GM19324 (cell line): ENCODE measurements at regions not wholly inside any gene's neighbourhood (a gene's known extent, or its start where the extent isn't known, plus 50 kb on each side); places are given as distances from the start of the nearest gene placed in this dataset.
"Not testable (repeated sequence)": the region's sequence is repeated elsewhere in the genome, so short reads cannot be mapped to it uniquely, and the experiment has no call there.

ENCODE experiments used
- ATAC-seq: cut with Tn5 transposase; IDR thresholded peaks from one replicate; pipeline ENCODE4 v1.9.1; 2021; ENCODE audit warnings: mild to moderate bottlenecking, moderate library complexity; ENCODE audit not compliant: unreplicated experiment, low FRiP score

GRCh38 chr19:27860309-27860934, 1352.5 kb downstream of the UQCRFS1 start:
- no peak for ATAC-seq

GRCh38 chr19:27859689-27860088, 1353.3 kb downstream of the UQCRFS1 start:
- no peak for ATAC-seq

DNA sequence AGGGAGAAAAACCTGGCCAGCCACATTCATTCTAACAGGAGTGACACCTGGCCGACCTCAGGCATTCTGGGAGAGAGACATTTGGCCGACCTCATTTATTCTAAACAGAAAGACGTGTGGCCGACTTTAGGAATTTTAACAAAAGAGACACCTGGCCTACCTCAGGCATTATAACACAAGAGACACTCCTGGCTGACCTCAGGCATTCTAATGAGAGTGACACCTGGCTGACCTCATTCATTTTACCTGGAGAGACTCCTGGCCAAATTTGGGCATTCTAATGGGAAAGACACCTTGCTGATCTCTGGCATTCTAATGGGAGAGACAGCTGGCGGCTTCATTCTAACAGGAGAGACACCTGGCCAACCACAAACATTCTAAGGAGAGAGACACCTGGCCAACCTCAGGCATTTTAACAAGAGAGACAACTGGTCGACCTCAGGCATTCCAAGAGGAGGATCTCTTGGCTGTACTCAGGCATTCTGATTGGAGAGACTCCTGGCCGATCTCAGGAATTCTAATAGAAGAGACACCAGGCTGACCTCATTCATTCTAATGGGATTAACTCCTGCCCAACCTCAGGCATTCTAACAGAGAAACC, 1353.9 kb downstream of the UQCRFS1 start:
- ATAC-seq = no peak

GRCh38 chr19:27852931-27853330, 1360.0 kb downstream of the UQCRFS1 start:
- ATAC-seq = not testable (repeated sequence)

GRCh38 chr19:27851543-27852060, 1361.3 kb downstream of the UQCRFS1 start:
- no peak for ATAC-seq

DNA sequence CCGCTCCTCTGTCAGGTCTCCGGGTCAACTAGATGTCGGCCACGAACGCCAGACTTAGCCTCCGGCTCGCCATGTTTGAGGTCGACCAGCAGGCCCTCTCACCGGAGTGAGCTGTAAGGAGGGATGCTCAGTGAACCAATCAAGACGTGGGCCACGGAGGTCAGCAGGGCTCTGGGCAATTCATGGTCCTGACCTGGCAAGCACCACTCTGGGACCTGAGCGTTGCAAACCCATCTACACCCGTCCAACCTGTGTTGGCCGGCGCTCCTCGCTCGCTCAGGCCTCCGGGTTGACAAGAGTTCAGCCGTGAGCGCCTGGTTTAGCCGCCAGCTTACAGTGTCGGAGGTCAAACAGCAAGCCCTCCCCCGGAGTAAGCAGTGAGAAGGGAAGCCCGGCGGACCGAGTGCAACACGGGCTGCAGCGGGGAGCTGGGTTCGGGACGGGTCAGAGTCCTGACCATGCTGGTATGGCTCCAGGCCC, 1361.9 kb downstream of the UQCRFS1 start:
- no peak for ATAC-seq

DNA sequence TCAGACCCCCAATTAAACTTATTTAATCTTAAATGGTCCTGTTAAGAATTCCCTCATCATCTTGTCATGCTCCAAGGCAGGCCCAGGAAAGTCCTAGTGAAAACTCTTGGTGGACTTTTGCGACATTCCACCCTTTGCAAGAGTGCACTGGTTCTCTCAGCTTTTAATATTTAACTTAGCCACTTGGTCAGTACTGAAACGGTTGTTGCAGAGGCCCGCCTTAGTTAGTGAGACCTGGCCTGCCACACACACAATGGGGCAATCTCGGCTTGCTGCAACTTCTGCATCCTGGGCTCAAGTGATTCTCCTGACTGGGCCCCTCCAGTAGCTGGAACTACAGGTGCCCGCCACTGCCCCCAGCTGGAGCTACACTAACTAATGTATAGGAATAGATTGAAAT, 1366.0 kb downstream of the UQCRFS1 start:
- ATAC-seq = no peak

GRCh38 chr19:27844261-27844660, 1368.7 kb downstream of the UQCRFS1 start:
- ATAC-seq = no peak

- no peak for ATAC-seq
Measured at GRCh38 chr19:27843861-27844260, 1369.1 kb downstream of the UQCRFS1 start.

GRCh38 chr19:27833031-27833430, 1379.9 kb downstream of the UQCRFS1 start:
- ATAC-seq = no peak

DNA sequence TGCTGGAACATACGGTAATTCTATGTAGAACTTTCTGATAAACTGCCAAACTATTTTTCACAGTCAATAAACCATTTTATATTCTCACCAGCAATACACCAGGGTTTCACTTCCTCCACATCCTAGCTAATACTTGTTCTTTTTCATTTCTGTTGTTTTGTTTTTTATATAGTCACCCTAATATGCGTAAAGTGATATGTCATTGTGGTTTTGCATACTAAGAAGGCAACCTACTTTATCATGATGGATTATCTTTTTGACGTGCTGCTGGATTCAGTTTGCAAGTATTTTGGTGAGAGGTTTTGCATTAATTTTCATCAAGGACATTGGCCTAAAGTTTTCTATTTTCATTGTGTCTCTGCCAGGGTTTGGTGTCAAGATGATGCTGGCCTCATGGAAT, 1384.1 kb downstream of the UQCRFS1 start:
- ATAC-seq = no peak

- no peak for ATAC-seq
Measured at GRCh38 chr19:27824108-27824507, 1388.8 kb downstream of the UQCRFS1 start.

DNA sequence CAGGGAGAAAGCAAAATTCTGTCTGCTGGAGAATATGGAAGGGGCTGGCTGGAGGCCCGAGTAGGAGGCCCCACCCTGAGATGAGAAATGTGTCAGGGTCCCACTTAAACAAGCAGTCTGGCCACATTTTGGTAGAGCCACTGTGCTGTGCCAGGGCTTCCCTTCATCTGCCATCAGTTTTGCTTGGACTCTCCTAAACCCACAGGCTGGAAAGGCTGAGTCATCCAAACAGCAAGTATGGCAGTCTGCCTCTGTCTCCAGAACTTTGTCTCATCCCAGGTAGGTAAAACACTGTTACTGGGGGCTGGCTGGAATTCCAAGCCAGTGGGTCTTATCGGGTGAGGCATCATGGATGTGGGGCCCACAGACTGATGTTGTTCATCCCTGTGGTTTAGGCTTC, 1390.6 kb downstream of the UQCRFS1 start:
- ATAC-seq = no peak

DNA sequence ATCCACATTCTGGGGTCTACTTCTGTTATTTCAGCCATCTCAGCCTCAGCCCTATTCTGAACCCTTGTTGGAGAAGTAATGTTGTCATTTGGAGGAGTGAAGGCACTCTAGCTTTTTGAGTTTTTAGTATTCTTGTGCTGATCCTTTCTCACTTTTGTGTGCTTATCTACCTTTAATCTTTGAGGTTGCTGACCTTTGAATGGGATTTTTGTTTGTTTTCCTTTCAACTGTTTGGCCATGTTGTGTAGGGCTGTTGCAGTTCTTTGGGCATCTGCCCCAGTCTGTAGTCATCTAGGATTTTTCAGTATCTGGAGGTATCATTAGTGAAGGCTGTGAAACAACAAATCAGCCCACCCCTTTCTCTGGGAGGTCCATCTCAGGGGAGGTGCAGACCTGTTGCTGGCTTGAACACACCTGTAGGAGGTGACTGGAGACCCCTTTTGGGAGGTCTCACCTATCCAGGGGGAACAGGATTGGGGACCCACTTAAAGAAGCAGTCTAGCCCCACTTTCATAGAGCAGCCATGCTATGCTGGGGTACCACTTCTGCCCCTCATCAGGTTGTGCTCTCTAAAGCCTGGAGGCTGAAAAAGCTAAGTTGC, 1391.4 kb downstream of the UQCRFS1 start:
- no peak for ATAC-seq

DNA sequence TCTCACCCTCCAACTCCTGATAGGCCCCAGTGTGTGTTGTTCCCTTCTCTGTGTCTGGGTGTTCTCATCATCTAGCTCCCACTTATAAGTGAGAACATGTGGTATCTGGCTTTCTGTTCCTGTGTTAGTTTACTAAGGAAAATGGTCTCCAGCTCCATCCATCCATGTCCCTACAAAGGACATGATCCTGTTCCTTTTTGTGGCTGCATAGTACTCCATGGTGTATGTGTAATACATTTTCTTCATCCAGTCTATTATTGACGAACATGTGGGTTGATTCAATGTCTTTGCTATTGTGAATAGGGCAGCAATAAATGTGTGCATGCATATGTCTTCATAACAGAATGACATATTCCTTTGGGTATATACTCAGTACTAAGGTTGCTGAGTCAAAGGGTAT, 1397.0 kb downstream of the UQCRFS1 start:
- ATAC-seq = no peak

- ATAC-seq = not testable (repeated sequence)
Measured at GRCh38 chr19:27814834-27815233, 1398.1 kb downstream of the UQCRFS1 start.

DNA sequence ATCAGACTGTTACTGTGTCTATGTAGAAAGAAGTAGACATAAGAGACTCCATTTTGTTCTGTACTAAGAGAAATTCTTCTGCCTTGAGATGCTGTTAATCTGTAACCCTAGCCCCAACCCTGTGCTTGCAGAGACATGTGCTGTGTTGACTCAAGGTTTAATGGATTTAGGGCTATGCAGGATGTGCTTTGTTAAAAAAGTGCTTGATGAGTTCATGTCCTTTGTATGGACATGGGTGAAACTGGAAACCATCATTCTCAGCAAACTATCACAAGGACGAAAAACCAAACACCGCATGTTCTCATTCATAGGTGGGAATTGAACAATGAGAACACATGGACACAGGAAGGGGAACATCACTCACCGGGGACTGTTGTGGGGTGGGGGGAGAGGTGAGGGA, 1398.7 kb downstream of the UQCRFS1 start:
- ATAC-seq = not testable (repeated sequence)

DNA sequence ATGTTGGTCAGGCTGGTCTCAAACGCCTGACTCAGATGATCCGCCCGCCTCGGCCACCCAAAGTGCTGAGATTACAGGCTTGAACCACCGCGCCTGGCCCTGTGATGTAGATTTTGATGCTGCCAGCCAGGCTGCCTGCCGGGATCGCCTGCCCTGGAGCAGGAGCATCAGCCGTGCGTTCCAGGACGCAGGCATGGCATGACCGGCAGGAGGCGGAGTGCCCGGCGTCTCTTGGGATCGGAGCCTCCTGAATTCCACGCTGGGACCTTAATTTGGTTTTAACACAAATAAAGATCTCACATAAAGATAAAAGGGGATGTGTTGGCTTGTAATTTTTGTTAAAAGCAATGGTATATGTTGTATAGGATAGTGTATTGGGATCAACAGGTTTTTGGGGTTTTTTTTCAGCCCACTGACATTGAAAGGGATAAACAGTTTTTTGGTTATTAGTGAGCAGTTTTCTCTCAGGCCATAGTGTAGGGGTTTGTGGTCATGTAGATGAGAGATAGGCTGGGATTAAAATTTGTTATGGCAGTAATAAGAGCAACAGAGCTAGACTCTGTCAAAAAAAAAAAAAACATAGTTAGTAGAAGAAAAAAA, 1406.4 kb downstream of the UQCRFS1 start:
- no peak for ATAC-seq

GRCh38 chr19:27805848-27806247, 1407.1 kb downstream of the UQCRFS1 start:
- ATAC-seq = no peak

- ATAC-seq = not testable (repeated sequence)
Measured at GRCh38 chr19:27802293-27802692, 1410.7 kb downstream of the UQCRFS1 start.

- no peak for ATAC-seq
Measured at GRCh38 chr19:27796540-27796939, 1416.4 kb downstream of the UQCRFS1 start.
